Lung (tissue), 11 donors: ENCODE measurements at regions not wholly inside any gene's neighbourhood (a gene's known extent, or its start where the extent isn't known, plus 50 kb on each side); places are given as distances from the start of the nearest gene placed in this dataset.

Experiments used
- ATAC-seq: fragments of 200-7000 bp; cut with Tn5 transposase; one replicate; pipeline ENCODE4 v1.9.1; 2020; ENCODE audit warnings: moderate number of reproducible peaks; ENCODE audit not compliant: insufficient read depth, low FRiP score
- DNase-seq, 3 donors: peaks; one replicate each; pipeline ENCODE4 v3.0.0-alpha.2; 2013 to 2017
- H3K27ac ChIP-seq, 2 donors: one replicate each; pipeline ENCODE4 v1.5.1; 2013; ENCODE audit warnings: mild to moderate bottlenecking in 2 of 2, moderate library complexity in 2 of 2, control low read depth in 1 of 2, inconsistent platforms in 1 of 2, low read depth in 1 of 2, low read length in 1 of 2
- H3K27me3 ChIP-seq, 3 donors: one replicate each; pipeline ENCODE4 v1.5.1; 2013; ENCODE audit warnings: low read length in 2 of 3; ENCODE audit not compliant: control insufficient read depth in 3 of 3, insufficient read depth in 3 of 3
- H3K36me3 ChIP-seq, 4 donors: one replicate each; pipeline ENCODE4 v1.5.1; 2013; ENCODE audit warnings: low read length in 4 of 4, mild to moderate bottlenecking in 1 of 4, moderate library complexity in 1 of 4; ENCODE audit not compliant: control insufficient read depth in 4 of 4, insufficient read depth in 4 of 4
- H3K4me1 ChIP-seq, 5 donors: one replicate each; pipeline ENCODE4 v1.5.1; 2013; ENCODE audit warnings: low read length in 5 of 5, mild to moderate bottlenecking in 2 of 5, moderate library complexity in 1 of 5; ENCODE audit not compliant: control insufficient read depth in 5 of 5, insufficient read depth in 5 of 5
- H3K4me3 ChIP-seq: one replicate; pipeline ENCODE4 v1.5.1; 2013; ENCODE audit warnings: mild to moderate bottlenecking, control low read depth, moderate library complexity
- H3K9ac ChIP-seq, 2 donors: one replicate each; pipeline ENCODE4 v1.5.1; 2013; ENCODE audit warnings: low read length in 2 of 2, control low read depth in 1 of 2; ENCODE audit not compliant: insufficient read depth in 1 of 2
- H3K9me3 ChIP-seq, 4 donors: one replicate each; pipeline ENCODE4 v1.5.1; 2013; ENCODE audit warnings: low read length in 3 of 4, mild to moderate bottlenecking in 1 of 4, moderate library complexity in 1 of 4; ENCODE audit not compliant: control insufficient read depth in 4 of 4, insufficient read depth in 3 of 4
- CTCF ChIP-seq: IDR thresholded peaks from 2 replicates; pipeline ENCODE4 v1.5.1; 2012; ENCODE audit warnings: mild to moderate bottlenecking; ENCODE audit errors: control extremely low read depth, extremely low read depth
- WGBS, 2 donors: extraction: QIAGEN DNeasy Blood & Tissue Kit; methylation state at CpG; one replicate each; pipeline ENCODE4 v1.1.7; 2013; 5-methylcytosine and 5-hydroxymethylcytosine counted together
- donor health status: control.
- donor health status: control.
- donor health status: Bipolar disorder and iron deficiency.
- donor health status: healthy.
- donor health status: DM: yes; HTN: yes; CAD: no.

GRCh38 chr3:127472506-127472905, 118.0 kb downstream of the TPRA1 start:
- no peak for TF ChIP-seq CTCF
- H3K4me1 ChIP-seq = peaks cover 0 to under 1% (median 0%) of the 10 kb centered on the region in 5 donors
- H3K36me3 ChIP-seq = no peaks in the 10 kb centered on the region
- no peak overlapping the region for H3K27ac ChIP-seq
- H3K27me3 ChIP-seq = no peaks in the 10 kb centered on the region
- peaks cover 0 to 3% (median 0%) of the 10 kb centered on the region in 4 donors for H3K9me3 ChIP-seq
- no peak for DNase-seq
- WGBS, 2 donors = 81 to 87% methylated on average over 11 of the region's 11 CpGs
- ATAC-seq = no peak
- H3K9ac ChIP-seq = no peak overlapping the region
- no peak overlapping the region for H3K4me3 ChIP-seq

GRCh38 chr3:127471142-127471541, 119.4 kb downstream of the TPRA1 start:
- H3K9ac ChIP-seq = no peak overlapping the region
- H3K4me3 ChIP-seq = no peak overlapping the region
- peaks cover 0 to 5% (median 0%) of the 10 kb centered on the region in 5 donors for H3K4me1 ChIP-seq
- no peak for DNase-seq
- WGBS, 2 donors = 85 to 86% methylated on average over 5 of the region's 5 CpGs
- ATAC-seq = no peak
- no peak overlapping the region for H3K27ac ChIP-seq
- no peak for TF ChIP-seq CTCF
- no peaks in the 10 kb centered on the region for H3K36me3 ChIP-seq
- peaks cover 0 to 3% (median 0%) of the 10 kb centered on the region in 4 donors for H3K9me3 ChIP-seq
- H3K27me3 ChIP-seq = no peaks in the 10 kb centered on the region

- ATAC-seq (no peak), DNase-seq (no peak)
- no peaks in the 10 kb centered on the region for H3K27me3 ChIP-seq
- no peak overlapping the region for H3K9ac ChIP-seq
- WGBS, 2 donors = 85 to 86% methylated on average over 9 of the region's 9 CpGs
- H3K36me3 ChIP-seq = no peaks in the 10 kb centered on the region
- peaks cover 0 to 5% (median 0%) of the 10 kb centered on the region in 5 donors for H3K4me1 ChIP-seq
- no peak for TF ChIP-seq CTCF
- peaks cover 0 to 3% (median 0%) of the 10 kb centered on the region in 4 donors for H3K9me3 ChIP-seq
- H3K27ac ChIP-seq = no peak overlapping the region
- no peak overlapping the region for H3K4me3 ChIP-seq
Observed at GRCh38 chr3:127469760-127470159, 120.8 kb downstream of the TPRA1 start.

- no peaks in the 10 kb centered on the region for H3K36me3 ChIP-seq
- H3K27me3 ChIP-seq = peaks cover 0 to 3% (median 0%) of the 10 kb centered on the region in 3 donors
- no peak for TF ChIP-seq CTCF
- ATAC-seq = no peak
- no peak overlapping the region for H3K27ac ChIP-seq
- H3K4me1 ChIP-seq = peaks cover 0 to 5% (median 0%) of the 10 kb centered on the region in 5 donors
- WGBS, 2 donors = 58 to 64% methylated on average over 12 of the region's 12 CpGs
- H3K9me3 ChIP-seq = peaks cover 0 to 3% (median 0%) of the 10 kb centered on the region in 4 donors
- no peak overlapping the region for H3K9ac ChIP-seq
- no peak for DNase-seq
- no peak overlapping the region for H3K4me3 ChIP-seq
Observed at GRCh38 chr3:127467391-127467790, 123.1 kb downstream of the TPRA1 start.
